Superior temporal gyrus (tissue), 1 donor: ENCODE measurements at regions not wholly inside any gene's neighbourhood (a gene's known extent, or its start where the extent isn't known, plus 50 kb on each side); places are given as distances from the start of the nearest gene placed in this dataset.
"Not testable (repeated sequence)": the region's sequence is repeated elsewhere in the genome, so short reads cannot be mapped to it uniquely, and the experiment has no call there.

Experiments used
- DNase-seq: peaks from one replicate; pipeline ENCODE4 v3.0.0-alpha.2; 2016; ENCODE audit errors: extremely low spot score

- not testable (repeated sequence) for DNase-seq
Measured at GRCh38 chr6:27826612-27826985, 85.6 kb downstream of the OR2B2 start.

GRCh38 chr6:27825848-27826611 is 86.2 kb downstream of the OR2B2 start:
- not testable (repeated sequence) for DNase-seq

- peak; percentile 31 for DNase-seq
Measured at GRCh38 chr6:27825025-27825793, 87.0 kb downstream of the OR2B2 start.

GRCh38 chr6:27824211-27825024 is 87.8 kb downstream of the OR2B2 start:
- peak; percentile 41 for DNase-seq

GRCh38 chr6:27823714-27824210 is 88.4 kb downstream of the OR2B2 start:
- peak; percentile 31 for DNase-seq

- DNase-seq = no peak
Measured at GRCh38 chr6:27816906-27817305, 95.3 kb downstream of the OR2B2 start.

GRCh38 chr6:27814665-27815424 is 97.4 kb downstream of the OR2B2 start:
- peak; percentile 81 for DNase-seq

- not testable (repeated sequence) for DNase-seq
Measured at GRCh38 chr6:27814415-27814664, 97.9 kb downstream of the OR2B2 start.

- no peak for DNase-seq
Measured at GRCh38 chr6:27812805-27813492, 99.2 kb downstream of the OR2B2 start.

GRCh38 chr6:27812078-27812804 is 100.0 kb downstream of the OR2B2 start:
- DNase-seq = no peak

GRCh38 chr6:27811451-27811772 is 100.8 kb downstream of the OR2B2 start:
- DNase-seq = no peak

GRCh38 chr6:27810768-27811450 is 101.3 kb downstream of the OR2B2 start:
- no peak for DNase-seq

- peak; percentile 83 for DNase-seq
Measured at GRCh38 chr6:27809939-27810767, 102.0 kb downstream of the OR2B2 start.

GRCh38 chr6:27809067-27809938 is 102.9 kb downstream of the OR2B2 start:
- no peak for DNase-seq

GRCh38 chr6:27808242-27809066 is 103.7 kb downstream of the OR2B2 start:
- DNase-seq = not testable (repeated sequence)

GRCh38 chr6:27807441-27808241 is 104.6 kb downstream of the OR2B2 start:
- peak; percentile 81 for DNase-seq
